ENCODE measurements at regions not wholly inside any gene's neighbourhood (a gene's known extent, or its start where the extent isn't known, plus 50 kb on each side); places are given as distances from the start of the nearest gene placed in this dataset.
"Not testable (repeated sequence)": the region's sequence is repeated elsewhere in the genome, so short reads cannot be mapped to it uniquely, and the experiment has no call there.

DNA sequence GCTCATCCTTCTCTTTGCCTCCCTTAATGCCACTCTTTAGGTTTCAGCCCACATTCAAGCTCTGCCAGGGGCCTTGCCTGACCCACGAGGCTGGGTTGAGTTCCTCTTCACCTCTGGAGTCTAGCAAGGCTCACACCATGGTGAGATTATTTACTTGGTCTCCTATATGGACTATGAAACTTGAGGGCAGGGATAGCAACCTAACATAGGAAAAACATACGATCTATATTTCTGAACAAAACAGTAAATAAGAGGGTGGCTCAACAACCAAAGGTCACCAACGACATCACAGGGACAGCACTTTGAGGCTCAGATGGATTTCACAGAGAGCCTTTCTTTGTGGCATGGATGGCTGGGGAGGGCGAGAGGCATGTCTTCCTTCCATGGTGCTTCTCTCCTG is 197.0 kb downstream of the MAF start:
- no peak for DNase-seq

GRCh38 chr16:79402920-79403319 is 197.6 kb downstream of the MAF start:
- DNase-seq, result no peak

DNA sequence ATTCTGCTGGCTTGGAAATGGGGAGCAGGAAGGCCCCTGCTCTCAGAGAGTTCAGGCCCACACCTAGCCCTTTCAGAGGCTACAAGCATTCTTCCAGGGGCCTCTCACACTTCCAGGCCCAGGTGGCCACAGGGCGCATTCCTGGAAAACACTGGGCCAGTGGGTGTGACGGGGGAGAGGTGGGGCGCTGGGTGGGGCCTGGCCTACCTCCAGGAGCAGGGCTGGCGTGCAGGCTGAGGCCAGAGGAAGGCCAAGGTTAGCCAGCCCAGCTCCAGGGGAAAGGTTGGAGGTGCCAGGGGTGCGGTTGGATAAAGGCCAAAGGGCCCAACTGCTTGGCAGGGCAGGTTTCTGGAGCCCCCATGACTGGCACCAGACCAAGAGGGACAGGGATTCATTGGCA is 198.2 kb downstream of the MAF start:
- no peak for DNase-seq

- DNase-seq, result no peak
Observed at GRCh38 chr16:79401782-79402181, 198.8 kb downstream of the MAF start.

- DNase-seq, result no peak
Observed at GRCh38 chr16:79401157-79401556, 199.4 kb downstream of the MAF start.

DNA sequence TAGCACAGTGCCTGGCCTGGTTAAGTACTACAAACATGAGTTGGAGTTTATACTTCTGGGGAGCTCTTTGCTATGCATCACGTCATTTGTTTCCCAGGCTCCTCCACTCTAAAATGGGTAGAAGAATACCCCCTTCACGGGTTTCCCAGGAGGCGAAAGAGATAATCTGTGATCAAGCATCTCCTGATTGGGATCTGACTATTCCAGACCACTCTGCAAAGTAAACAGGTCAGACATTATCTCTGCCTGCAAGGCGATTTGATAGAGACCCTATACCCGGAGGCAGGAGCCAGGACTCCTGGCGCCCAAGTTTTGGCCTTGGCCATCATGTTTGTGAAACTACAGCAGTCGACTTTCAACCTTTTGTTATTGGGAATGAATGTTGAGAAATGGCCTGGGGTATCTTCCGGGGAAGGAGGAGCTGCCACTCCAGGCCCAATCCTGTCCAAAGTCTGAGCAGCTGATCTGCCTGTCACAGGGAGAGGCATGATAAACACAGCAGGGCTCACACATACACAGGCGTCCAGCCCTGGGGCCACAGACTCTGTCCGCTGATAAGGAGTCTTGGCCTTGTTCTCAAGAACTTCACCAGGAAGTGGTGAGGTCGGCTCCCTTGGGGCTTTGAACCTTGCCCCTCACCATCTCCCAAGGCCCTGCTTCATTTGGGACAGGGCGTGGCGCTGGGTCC is 199.9 kb downstream of the MAF start:
- no peak for DNase-seq

DNA sequence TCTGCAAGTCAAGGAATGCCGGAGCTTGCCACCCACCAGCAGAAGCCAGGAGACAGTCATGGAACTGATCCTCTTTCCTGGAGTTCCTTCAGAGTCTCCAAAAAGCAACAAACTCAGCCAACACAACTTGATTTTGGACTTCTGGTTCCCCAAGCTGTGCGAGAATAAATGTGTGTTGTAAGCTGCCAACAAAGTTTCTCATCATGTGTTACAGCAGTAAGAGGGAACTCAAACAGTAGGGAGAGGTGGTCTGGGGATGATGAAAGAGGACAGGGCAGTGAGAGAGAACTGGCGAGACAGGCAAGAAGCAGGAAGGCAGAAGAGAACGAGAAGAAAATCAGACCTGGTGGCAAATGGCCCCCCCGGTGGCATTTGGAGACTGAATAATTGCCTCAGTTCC is 204.9 kb downstream of the MAF start:
- no peak for DNase-seq

GRCh38 chr16:79394206-79394605 is 206.3 kb downstream of the MAF start:
- DNase-seq, result no peak

DNA sequence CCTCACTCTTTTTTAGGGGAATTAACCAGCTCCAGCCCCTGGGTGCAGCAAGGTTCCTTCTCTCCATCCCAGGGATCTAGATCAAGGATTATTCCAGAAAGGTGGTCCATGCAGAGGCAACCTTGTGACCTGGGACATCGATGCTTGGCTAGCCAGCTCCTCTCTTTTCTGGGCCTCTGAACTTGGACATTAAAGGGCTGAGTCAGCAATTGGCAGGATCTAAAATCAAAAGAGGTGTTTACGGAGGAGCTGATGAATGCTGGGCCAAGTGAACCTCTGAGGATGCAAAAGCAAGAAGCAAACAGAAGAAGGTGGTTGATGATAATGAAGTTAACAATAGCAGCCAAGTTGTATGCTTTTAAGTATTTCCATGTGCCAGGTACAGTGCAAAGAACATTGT is 207.0 kb downstream of the MAF start:
- no peak for DNase-seq

- no peak for DNase-seq
Observed at GRCh38 chr16:79393127-79393526, 207.4 kb downstream of the MAF start.

- no peak for DNase-seq
Observed at GRCh38 chr16:79392081-79392480, 208.5 kb downstream of the MAF start.

DNA sequence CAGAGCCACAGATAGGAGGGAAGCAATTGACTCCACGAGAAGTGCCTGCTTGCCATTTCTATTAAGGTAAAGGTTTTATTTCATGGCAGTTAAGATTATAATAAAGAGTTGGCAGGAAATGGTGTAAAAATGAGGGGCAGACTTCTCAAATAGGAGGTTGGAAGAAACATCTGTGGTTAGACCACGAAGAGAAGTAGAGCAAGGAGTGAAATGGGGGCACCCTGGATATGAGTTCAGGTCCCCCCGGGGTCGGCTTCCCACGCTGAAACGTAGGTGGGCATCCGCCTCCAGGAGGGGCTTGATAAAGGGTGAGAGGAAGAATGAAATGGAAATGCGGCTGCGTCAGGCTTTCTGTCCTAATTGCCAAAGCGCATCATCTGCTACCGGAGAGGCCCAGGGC is 209.1 kb downstream of the MAF start:
- DNase-seq, result no peak

GRCh38 chr16:79390481-79391051 is 210.0 kb downstream of the MAF start:
- DNase-seq, result no peak

GRCh38 chr16:79388396-79388795 is 212.1 kb downstream of the MAF start:
- DNase-seq, result no peak

GRCh38 chr16:79386299-79386698 is 214.2 kb downstream of the MAF start:
- DNase-seq, result no peak

DNA sequence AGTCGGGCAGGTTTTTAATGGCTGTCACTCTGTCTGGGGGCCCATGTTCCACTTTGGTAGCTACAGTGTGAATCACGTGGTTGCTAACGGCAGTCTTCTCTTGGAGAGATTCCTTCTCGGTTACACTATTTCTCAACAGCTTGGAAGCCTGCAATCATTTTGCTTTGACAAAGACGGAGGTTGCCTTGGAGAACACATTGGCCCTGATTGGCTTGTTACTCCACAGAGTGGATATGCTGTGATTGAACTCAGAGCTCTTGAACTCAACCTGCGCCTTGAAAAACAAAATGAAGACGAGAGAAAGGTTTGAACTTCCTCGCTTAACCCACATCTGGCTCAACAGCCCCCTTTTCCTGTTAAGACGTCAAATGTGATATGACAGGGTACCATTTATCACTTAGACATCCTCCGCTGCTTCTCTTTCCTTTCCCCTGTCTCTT is 218.9 kb downstream of the MAF start:
- DNase-seq, result no peak

DNA sequence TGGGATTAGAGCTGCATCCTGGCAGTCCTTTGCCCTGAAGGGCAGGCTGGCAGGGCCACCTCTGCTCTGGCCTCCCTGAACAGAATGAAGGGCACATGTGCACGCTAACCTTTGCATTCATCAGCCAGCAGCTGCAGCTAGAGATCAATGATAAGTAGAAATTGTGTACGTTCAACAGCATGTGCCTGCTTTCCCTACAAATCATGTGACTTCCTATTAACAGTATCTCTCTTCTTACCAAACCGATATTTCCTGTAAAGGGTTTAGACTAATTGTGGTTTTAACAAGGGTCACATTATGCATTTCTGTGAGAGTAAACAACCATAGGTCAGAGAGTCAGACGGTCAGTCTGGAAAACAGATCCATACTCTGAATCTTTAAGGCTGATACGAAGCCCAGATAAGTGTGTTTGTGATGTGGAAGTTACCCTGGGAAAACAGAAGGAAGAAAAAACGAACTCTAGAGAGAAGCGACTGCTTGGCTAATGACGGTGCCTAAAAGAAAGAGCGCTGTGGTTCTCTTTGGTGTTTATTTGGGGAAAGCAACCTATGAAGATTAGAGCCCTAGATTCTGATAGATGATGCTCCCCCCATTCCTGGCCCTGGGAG is 219.4 kb downstream of the MAF start:
- DNase-seq, result no peak

- no peak for DNase-seq
Observed at GRCh38 chr16:79379095-79379494, 221.4 kb downstream of the MAF start.

- not testable (repeated sequence) for DNase-seq
Observed at GRCh38 chr16:79377082-79377481, 223.5 kb downstream of the MAF start.

DNA sequence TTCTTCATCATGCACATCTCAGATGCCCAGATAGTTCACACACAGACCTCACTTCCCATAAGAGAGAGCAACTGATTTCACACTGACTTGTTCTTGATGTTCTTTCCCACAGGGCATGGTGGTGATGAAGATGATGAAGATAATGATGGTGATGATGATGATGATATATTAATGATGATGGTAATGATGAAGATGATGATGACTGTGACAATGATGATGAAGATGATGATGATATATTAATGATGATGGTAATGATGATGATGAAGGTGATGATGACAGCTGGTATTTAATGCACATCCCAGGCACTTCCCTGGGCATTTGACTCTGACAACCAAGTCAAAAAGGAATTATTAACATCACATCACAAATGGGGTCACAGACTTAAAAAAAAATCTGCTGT is 225.2 kb downstream of the MAF start:
- DNase-seq, result no peak

DNA sequence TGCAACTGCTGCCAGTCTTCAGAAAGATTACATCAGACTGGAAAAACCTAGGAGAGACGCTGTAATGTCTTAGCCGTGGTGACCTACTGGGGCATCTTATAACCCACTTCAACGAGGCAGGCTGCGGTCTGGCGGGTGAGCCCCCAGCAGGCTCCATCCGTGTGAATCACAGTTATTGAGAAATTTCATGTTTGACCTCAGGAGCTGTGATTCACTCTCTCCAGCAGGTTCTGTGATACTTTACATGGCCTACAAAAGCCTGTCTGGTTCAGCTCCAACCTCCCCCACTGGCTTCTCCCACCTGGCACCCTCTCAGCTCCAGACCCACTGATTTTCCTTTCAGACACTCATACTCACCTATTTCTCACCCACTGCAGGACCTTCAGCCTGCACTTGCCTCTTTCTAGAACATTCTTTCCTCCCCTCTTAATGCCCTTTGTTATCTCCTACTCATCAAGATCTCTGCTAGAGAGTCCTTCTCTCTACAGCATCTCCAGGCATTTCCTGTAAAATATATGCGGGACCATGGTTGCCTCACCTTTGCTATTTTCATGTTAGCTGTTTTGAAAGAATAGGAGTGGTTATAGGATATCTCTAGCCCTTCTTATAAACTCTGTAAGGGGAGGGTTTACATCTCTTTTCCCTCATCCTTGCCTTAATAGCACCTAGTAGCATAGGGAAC is 227.9 kb downstream of the MAF start:
- DNase-seq, result no peak

DNA sequence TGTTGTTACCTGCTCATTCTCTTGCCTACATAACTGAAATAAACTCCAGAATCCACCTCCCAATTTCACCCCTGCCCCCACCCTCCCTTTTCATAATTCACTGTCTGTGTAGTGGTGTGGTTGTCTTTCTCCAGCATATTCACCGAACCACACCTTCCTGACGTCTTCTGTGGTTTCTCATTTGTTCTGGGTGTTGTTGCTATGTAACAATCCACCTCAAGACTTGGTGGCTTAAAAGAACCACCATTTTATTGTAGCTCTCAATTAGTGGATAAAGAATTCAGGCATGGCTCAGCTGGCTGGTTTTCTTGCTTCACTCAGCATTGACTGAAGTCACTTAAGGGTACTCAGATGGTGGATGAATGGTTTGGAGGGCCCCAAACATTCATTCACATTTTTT is 229.8 kb downstream of the MAF start:
- DNase-seq, result no peak

- no peak for DNase-seq
Observed at GRCh38 chr16:79369796-79370195, 230.7 kb downstream of the MAF start.

DNA sequence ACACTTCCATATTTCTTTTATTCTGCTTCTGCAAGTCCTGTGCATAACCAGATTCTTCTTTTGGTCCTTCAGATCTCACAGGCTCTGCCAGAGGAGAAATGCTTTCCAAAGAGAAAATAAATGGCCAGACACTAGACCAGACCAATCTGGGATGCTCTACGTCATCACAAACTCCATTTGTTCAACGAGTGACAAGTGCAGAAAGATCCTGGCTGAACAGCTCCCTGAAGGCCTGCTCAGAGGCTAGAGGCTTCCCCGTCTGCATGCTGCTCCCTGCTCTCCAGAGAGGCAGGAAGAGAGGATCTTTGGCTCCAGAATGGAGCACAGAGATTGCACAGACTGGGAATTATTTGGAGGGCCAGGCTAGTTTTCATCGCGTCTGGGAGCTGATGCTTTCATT is 232.7 kb downstream of the MAF start:
- DNase-seq, result no peak
